Dermis microvascular lymphatic vessel endothelial cell (primary cell): ENCODE measurements at regions not wholly inside any gene's neighbourhood (a gene's known extent, or its start where the extent isn't known, plus 50 kb on each side); places are given as distances from the start of the nearest gene placed in this dataset.

Experiments used
- DNase-seq, 2 donors: peaks; one replicate each; pipeline versions ENCODE4 v3.0.0 to v3.0.0-alpha.2; 2010; ENCODE audit warnings: low read depth in 2 of 2

DNA sequence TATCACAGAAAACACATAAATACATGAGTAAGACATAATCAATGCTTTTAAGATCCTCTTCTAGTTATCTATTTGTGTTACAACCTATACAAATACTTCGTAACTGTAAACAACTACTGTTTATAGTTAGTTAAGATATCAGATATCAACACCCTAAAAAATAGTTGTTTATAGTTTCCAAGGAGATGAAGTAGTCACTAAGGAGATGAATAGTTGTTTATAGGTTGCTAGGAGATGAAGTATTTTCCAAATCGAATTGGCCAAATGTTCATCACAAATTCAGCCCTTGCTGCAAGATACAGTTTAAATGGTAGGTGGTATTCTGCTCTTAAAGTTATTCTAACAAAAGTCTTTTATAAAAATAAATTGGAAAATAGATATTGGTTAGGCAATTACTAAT lies 618.2 kb upstream of the PCDH10 start:
- no peak for DNase-seq

DNA sequence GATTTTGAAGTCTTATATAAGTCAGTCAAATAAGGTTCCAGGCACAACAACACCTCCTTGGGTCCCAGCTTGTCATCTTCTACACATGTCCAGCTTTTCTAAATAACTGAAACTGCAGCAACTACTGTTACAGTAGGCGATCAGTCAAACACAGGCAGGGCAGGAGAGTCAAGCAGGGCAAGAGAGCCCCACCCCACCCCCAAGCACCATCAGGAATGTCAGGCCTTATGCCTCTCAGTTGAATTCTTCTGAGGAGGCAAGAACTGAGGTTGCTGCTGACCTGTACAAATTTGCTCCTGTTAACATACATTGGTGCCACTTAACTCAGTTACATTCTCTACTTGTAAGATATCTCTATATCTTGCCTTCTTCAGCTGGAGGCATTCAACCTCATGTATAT lies 608.8 kb upstream of the PCDH10 start:
- no peak for DNase-seq

DNA sequence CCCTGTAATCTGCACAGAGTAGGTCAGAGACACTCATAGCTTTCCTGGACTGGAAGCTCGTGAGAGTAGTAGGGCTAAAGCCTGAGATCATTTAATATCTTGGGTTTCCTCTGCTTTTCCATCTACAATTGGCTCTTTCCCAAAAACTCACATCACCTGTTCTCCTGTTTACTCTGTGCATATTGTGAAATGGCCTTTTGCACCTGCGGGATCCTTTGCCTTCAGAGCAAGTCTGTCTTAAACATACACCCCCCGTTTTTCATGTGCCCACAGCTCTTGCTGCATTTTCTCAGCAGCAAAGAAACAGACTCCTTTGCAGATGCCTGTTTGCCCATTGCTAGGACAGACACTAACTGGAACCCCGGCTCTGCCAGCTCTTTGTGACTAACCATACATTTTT lies 608.3 kb upstream of the PCDH10 start:
- no peak for DNase-seq

DNA sequence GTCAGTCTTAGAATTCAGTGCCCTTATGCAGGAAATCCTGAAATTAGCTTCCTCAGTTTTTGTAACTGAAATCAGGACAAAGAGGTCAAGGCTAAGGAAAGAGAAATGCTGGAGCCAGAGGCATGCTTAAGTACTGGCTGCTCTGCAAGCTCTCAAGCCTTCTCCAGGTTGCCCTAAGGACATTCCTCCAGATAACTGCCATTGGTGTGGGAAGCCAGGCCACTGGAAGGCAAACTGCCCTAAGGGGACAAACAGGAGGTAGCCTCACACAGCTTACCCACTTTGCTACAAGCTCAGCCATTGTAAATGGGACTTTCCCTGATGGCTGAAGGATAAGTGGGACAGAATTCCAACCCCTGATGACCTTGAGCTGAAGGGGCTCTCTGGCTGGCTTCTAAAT lies 606.9 kb upstream of the PCDH10 start:
- DNase-seq = no peak

DNA sequence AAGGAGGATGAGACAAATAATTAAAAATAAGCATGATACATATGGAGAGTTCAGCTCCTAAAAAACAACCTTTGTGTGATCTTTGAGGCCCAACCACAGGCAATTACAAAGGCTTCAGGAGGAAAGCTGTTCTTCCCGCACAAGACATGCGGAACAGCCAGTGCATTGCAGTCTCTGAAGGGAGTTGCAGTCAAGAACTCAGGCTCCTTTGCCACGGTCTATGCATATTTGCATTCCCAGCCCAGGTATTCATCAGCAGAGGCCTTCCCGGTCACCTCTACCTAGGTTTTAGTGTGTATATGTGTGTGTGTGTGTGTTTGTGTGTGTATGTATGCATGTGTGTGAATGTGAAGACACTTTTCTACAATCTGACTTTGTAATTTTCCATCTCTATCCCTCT lies 600.6 kb upstream of the PCDH10 start:
- no peak for DNase-seq

DNA sequence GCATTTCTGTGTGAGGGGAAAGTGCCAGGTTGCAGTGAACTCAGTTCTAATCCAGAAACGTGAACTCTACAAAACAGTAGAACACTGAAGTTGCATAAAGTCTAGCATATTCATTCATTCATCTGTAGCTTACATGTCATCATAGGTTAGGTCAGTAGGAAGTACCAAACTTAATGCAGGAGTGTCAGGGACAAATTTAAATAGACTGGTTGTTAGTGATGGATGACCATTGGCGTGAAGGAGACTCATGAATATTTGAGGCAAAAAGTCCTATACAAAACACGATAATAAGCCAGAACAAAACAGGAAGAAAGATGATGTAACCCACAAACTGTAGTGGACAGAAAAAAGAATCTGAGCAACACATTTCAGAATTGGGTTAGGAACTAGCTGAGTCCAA lies 592.8 kb upstream of the PCDH10 start:
- DNase-seq = no peak

DNA sequence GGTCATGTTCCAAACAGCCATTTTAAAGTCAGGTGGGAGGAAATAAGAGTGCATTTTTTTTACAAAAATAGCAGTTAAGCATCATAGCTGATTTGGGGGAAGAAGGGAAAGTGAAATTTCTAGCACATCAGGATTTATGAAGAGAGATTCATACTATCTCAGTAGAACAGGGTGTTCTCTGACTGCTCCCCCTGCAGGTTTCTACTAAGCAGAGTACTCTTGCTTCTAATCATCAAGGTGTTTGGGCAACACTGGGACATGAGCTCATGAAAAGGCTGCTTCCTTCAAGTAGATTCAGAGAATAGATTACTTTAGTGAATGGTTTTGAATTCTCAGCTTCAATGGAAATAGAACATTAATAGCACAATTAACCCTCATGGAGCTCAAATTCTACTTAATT lies 591.4 kb upstream of the PCDH10 start:
- DNase-seq = no peak

DNA sequence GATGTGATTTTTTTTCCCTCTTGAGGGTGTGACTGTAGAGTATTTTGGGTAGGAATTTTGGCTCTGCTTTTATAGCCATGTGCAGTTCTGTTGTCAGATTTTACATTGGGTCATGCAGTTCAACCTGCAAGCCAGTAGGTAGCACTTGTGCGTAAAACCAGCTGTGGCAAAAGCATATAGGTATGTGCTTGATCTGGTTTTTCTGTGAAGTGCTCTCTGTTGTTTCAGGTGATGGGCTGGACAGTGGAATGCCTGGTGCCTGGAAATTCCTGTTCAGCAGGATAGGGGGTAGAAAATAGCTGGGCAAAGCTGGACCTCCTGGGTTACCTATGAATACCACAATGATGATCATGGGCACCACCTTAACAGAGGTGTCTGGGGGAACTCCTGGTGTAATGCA lies 584.2 kb upstream of the PCDH10 start:
- no peak for DNase-seq

DNA sequence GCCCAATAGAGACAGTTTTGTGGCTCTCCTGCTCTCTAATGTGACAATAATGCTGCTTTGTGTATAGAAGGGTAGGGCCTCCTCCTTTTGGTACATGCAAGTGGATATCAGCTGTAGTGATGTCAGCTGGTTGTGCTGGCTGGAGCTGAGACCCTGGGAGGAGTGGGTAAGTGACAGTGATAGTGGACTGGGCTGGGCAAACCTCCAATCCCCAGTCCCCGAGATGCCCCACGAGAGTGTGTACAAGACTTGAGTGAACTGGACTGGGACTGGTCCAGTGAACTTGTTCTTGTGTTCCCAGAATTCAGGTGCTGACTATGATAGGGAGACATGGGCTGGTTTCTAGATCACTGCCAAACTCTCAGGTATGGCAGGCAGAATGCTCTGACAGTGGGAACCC lies 583.6 kb upstream of the PCDH10 start:
- DNase-seq = no peak

DNA sequence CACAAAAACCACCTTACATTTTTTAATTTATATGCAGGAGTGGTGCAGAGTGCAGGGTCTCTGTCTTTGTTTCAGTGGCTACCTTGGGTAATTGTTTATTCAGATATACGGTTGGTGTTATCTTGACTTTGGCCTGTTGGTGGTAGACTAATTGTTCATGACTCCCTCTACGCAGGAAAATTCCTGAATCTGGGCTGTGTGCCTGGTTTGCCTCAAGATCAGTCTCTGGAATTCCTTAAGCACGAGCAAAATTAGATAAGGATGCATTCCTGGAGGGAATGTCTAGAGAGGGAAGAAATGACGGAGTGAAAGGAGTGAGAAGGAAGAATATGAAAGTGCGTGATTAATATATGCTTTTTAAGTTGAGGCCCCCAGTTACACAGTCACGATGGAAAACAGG lies 576.9 kb upstream of the PCDH10 start:
- DNase-seq = no peak

DNA sequence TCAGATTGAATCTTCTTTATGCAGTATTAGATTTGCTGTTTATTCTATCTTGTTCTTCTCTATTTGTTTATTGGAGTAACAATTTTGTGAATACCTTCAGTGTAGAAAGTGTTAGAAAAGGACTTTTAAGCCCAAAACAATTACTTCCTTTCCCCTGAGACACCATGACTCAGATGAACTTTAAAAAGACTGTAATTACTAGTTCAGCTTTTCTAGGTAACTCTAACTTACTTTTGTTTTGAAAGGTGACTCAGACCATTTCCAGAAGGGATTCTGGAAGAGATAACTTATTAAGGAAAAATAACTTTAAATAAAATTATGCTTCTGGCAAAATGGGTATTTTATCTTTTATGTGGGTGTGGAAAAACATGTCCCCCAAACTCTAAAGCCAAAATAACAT lies 561.5 kb upstream of the PCDH10 start:
- DNase-seq = peak in 1 of 2 donors; percentile 23

DNA sequence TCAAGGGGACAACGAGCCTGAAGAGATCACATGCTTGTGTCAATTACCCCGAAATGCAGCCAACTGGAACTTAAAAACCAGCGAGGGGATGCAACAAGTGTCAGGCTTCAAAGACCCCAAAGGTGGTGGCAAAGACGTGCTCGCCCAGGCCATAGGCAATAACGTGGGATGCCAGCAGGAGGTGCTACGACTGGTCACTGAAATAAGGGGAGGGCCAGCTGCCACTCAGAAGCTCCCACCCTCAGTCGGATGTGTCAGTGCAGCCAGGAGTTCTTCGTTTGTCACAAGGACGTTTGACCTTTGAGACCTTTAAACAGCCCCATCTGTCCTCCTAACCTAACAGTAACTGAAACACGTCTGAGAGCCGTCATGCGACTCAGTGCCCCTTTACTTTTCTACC lies 556.8 kb upstream of the PCDH10 start:
- no peak for DNase-seq

DNA sequence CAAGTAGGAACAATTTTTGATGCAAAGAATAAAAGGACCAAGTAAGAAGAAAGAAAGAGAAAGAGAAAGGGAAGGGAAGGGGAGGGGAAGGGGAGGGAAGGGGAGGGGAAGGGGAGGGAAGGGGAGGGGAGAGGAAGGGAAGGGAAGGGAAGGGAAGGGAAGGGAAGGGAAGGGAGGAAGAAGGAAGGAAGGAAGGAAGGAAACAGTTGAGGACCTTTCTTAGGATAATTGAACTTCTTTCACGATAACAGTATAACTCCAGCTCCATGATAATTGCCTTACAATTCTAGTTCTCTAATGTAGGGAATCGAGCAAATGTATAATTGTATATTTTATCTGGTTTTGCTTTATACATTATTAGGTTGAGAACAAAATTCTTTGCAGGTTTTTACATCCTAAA lies 556.2 kb upstream of the PCDH10 start:
- no peak for DNase-seq

DNA sequence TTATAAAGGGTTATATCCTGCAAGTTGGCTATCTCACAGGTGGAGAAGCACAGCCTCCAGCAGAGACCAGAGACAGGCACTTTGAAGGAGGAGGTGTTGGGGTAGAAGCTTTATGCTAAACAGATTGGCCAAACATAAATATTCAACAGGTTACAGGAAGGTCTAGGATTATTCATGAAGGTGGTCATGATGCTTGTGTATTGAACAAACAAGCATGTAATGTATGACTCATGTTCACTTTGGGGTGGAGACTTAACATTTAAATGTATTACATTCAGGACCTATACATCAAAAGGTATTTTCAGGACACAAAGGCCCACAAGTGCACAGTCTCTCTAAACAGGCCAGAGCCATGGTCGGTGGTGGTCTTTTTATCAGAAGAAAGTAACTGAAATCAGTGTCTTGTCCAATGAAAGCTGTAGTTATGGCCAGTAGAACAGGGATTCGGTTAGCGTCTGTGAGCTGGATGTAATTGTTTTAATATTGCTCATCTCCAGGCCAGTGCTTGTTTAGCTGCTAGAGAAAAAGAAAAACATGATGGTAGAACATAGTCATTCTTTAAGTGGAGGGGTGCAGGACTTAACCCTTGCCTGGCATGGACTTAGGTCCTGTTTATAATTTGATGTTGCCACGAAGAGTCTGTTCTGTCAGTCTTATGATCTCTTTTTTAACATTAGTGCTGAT lies 555.2 kb upstream of the PCDH10 start:
- no peak for DNase-seq

DNA sequence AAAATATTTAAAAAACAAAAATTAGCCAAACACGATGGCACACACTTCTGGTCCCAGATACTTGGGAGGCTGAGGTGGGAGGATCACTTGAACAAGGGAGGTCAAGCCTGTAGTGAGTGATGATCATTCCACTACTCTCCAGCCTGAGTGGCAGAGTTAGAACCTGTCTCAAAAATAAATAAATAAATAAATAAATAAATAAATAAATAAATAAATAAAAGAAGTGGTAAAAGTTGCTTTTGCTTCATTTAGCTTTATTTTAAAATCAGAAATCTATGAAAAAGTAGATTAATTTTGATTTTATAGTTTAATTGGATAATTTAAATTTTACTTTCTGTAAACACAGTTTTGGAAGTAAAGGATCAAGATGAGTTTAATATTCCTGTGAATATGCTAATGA lies 552.9 kb upstream of the PCDH10 start:
- no peak for DNase-seq

DNA sequence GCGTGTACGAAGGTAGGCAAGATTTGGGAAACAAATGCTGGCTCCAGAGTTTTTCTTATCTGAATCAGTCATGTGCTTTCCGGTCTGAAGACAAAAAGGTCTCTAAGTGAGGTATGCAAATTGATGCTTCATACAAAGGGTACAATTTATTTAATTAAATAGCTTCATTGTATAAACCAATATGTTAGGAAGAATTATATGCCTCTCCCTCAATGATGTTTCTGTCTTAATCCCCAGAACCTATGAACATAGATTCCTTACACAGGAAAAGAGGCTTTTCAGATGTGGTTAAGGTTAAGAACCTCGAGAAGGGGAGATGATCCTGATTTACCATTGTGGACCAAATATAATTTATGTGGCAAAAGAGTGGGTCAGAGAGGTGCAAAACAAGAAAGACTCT lies 543.5 kb upstream of the PCDH10 start:
- no peak for DNase-seq

DNA sequence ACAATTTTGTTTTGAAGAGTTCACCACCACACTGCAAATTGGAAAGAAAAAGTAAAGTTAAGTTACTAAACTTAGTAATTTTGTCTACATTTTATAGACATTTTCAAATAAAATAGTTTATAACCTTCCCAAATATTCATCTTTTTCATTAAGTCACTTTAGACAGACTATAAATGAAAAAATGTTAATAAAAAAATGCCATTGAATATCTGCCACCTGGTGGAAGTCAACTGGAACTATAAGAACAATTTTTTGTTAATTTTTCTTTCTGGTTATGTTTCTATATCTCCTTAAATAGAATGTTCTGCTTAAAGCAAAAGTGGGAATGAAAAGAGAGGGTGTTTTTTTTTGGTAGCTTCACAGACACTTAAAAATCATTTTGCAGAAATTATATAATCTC lies 534.4 kb upstream of the PCDH10 start:
- peak in 1 of 2 donors; percentile 5 for DNase-seq

DNA sequence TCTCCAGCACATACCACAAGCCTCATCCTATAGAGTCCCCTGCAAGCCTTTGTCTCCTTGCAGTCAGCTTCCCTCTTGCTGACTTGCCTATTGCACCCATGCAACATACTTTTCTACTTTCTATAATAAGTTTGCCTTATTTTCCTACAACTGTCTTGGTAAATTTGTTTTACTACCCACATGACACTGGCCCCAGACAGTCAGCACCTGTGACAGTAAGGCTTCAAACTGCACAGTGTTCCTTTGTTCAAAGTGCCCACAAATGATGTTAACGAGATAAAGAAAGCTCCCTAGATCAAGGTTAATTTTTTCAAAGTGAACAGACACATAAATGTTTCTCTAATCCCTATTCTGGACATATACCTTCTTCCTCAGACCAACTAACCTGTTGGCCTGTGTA lies 529.1 kb upstream of the PCDH10 start:
- no peak for DNase-seq

DNA sequence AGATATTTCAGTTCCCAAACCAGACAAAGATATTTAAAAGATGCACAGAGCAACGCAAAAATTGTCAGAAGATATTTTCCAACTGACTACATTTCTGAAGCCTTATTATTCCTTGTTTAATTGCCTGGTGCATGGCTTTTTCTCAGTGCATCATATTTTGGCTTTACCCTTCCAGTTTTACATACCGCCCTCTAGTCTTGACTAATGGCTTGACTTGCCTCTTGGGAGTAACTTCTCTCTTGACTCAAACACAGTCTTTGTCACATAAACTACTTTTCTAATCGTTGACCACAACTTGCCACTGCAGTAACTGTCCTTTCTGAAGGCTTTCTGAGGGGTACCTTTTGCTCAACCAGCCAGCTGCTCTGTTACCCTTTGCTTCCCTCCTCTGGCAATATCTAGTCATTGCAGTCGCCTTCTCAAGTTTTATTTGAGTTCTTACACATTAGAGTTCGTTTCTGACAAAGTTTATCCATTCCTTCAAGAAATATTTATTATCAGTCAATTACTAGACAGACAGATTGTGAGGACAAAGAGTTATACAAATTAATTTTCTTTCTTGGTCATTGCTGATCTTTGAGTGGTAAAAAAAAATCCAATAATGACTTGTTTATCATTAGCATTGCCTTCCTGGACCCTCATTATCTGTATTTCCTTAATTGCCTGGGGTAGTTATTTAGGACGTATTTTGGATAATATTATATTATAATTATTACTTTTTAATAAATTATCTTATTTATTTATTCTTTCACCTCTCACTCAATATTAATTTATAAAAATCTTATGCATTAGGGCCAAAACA lies 506.9 kb upstream of the PCDH10 start:
- peak in 1 of 2 donors; percentile 36 for DNase-seq

DNA sequence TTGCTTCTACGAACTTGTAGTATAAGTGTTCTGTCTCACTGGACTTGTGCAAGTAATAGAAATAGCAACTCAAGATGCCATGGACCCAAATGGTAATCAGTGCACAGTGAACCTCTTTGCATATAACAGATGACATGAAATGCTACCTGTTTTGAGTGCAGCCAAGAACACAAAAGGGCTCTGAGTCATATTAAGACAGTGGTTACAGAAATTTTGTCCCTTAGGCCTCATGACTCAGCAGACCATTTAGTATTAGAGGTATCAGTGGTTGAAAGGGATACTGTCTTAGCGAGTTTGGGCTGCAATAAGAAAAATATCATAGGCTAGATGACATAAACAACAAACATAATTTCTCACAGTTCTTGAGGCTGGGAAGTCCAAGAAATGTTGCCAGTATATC lies 502.9 kb upstream of the PCDH10 start:
- DNase-seq = no peak

DNA sequence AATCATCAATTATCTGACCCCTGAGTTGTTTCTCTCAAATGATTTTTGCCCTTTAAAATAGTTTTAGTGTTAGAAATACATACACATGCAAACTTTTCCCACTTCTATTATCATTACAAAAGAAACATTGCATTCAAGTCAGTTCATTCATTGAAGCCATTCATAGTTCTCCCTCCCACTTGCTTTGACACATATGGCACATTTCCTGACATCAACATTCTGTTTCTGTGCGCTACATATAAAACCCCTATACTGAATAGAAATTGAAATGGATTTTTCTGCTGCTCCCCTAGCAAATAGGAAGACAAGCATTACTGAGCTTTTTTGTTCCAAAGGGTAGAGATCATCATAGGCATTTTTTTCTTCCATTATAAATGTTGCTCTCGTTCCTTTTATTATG lies 497.9 kb upstream of the PCDH10 start:
- DNase-seq = no peak

DNA sequence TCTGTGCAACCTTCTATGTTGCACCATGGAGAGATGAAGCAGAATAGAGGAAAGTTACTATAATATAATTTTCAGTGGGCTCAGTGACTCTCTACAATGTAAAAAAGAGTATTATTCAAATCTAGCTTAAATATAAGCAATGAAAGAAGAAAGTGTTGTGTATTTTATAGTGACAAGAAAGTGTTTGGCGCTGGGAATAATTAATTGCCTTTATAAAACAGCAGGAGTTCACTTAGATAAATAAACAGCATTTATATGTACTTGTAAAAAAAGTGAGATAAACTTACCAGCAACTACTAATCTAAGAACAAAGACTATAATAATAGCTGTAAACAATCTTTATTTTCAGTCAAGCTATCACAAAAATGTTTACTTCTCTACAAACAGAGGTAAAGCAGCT lies 488.9 kb upstream of the PCDH10 start:
- DNase-seq = no peak

DNA sequence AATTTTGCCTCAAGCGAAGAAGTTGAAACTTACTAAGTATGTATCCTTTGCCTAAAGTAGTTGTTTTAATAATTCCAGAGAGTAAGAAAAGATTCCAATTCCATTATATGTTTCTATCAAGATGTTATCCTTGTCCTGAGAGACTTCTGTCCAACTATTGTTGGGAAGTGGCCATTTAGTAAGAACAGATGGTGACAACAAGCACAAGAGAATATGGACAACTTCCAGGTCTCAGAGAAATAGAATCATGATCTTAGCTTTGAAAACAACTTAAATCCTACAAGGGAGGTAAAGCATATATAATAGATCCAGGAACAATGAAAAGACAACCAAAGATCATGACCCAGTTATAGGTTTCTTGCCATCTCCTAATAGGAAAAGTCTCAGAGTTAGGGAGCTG lies 486.6 kb upstream of the PCDH10 start:
- no peak for DNase-seq
